OCI-M1 (cell line): ENCODE measurements at regions not wholly inside any gene's neighbourhood (a gene's known extent, or its start where the extent isn't known, plus 50 kb on each side); places are given as distances from the start of the nearest gene placed in this dataset.
"Not testable (repeated sequence)": the region's sequence is repeated elsewhere in the genome, so short reads cannot be mapped to it uniquely, and the experiment has no call there.

Source experiments
- DNase-seq: peaks from one replicate; lab custom pipeline; 2025; lab: John Stamatoyannopoulos, UW

GRCh38 chr7:83827036-83827435 is 178.1 kb upstream of the SEMA3E start:
- DNase-seq = no peak

GRCh38 chr7:83824214-83824613 is 175.3 kb upstream of the SEMA3E start:
- DNase-seq = no peak

- peak; percentile 86 for DNase-seq
These were observed 172.9 kb upstream of the SEMA3E start for GRCh38 chr7:83821866-83822265.

DNA sequence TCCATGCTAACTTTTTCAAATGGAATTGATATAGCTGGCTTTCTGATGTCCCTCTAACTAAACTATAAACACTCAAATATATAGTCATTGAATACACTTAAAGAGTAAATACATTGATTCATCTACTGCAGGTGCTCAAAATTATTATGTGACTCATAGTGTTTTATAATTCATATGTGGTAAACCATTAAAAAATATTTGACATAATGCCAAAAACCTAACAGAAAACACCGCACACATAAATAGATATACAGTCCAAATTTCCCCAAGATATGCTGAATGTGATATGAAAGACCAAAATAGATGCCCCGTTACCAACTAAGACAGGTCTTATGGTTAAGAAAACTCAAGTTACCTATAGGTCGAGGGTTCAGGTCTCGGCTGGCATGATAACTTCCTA is 171.7 kb upstream of the SEMA3E start:
- DNase-seq = no peak

DNA sequence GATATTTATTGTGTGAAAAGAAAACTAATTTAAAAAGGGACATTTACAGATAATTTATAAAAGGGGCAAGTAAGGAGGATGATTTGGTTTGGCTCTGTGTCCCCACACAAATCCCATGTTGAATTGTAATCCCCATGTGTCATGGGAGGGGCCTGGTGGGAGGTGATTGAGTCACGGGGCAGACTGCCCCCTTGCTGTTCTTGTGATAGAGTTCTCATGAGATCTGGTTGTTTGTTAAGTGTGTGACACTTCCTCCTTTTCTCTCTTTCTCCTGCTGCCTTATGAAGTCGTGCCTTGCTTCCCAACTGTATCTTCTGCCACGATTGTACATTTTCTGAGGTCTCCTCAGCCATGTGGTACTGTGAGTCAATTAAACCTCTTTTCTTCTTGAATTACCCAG is 171.0 kb upstream of the SEMA3E start:
- peak; percentile 82 for DNase-seq

GRCh38 chr7:83814480-83814879 is 165.5 kb upstream of the SEMA3E start:
- DNase-seq = no peak

DNA sequence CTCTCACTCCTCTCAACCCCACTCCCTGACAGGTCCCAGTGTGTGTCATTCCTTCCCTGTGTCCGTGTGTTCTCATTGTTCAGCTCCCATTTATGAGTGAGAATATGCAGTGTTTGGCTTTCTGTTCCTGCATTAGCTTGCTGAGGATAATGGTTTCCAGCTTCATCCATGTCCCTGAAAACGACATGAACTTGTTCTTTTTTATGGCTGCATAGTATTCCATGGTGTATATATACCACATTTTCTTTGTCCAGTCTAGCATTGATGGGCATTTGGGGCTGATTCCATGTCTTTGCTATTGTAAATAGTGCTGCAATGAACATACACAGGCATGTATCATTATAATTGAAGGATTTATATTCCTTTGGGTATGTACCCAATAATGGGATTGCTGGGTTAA is 163.6 kb upstream of the SEMA3E start:
- not testable (repeated sequence) for DNase-seq

DNA sequence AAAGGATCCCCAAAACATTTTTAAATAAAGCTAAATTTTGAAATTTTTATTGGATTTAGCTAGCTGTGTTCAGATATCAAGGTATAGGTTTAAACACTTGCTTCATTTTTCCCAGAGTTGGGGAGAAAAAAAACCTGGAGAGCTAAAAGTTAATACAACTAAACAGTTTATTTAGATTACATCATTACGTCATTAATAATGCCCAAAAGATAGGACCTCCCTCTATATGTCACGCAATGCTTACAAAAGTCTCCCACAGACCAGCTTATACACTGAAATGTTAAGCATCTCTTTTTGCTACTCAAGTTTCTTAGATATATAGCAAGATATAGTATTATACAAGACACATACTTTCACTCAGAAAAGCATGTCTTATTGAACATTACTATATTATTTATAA is 160.0 kb upstream of the SEMA3E start:
- DNase-seq = no peak

- no peak for DNase-seq
These were observed 158.8 kb upstream of the SEMA3E start for GRCh38 chr7:83807774-83808173.

DNA sequence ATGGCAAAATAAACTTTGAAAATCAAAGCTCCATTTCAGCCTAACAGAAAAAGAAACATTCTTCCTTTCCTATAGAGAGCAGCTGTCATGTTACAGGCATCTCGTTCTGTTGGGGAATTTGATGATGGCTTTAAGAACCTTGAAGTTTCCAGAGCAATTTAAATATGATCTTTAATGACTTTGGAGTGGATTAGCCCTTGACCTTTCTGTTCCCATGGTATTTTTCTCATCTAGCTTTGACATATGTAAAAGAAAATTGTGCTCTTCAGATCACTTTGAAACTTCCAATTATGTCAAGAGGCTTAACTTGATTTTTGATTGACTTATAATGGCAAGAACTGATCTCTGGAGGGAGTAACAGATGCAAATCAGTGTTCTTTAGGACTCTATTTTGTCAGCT is 157.6 kb upstream of the SEMA3E start:
- DNase-seq = no peak

- DNase-seq = no peak
These were observed 150.4 kb upstream of the SEMA3E start for GRCh38 chr7:83799333-83799732.

GRCh38 chr7:83798489-83798888 is 149.6 kb upstream of the SEMA3E start:
- DNase-seq = no peak

GRCh38 chr7:83796760-83797159 is 147.8 kb upstream of the SEMA3E start:
- DNase-seq = peak; percentile 58

DNA sequence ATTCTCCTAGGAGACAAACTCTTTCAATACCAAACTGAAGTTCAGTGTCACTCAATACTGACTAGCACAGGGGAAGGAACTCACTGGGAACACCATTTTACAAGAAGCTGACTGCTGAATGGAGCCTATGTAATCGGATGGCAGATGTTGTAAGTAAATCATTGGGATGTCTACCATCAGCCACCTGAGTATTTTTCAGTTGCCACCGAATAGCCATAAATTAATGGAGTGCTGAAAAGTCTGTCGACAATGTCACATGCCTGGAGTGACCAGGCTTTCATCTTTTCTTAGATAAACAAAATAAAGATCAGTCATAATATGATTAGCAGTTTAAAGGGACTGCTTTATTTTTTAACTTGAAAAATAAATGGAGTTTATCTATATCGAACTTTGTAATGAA is 145.9 kb upstream of the SEMA3E start:
- peak; percentile 55 for DNase-seq

DNA sequence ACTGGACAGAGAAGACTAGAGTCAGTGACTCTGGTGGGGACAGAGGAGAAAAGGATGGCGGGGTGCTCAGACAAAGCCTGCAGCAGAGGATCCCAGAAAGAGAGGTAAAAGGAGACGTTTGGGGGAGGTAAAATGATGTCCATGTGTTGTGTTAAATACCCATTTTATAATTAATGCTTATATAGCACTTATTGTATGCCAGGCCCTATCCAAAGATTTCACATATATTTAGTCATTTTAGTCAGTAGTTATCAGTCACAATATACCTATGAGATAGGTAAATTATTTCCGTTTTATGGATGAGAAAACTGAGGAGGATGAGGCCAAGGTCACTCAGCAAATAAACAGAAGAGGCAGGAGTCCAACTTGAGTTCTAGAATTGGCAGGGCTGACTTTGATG is 144.6 kb upstream of the SEMA3E start:
- DNase-seq = no peak

DNA sequence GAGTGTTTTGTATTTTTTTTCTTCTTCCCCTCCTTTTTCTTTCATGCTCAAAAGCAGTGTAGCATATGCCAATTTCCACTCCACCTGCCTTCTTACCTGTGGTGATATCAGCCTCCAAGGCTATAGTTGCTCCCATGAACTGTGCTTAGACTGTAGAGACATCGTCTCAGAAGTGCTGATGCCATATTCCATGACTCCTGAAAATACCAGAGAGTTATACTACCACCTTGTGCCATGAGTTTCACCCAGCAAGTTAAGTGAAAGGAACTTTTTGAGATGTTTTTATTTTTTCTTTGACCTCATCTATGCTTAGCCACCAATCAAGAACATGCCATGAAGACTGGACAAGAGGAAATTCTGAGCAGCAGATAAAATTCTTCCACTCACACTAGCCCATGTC is 142.8 kb upstream of the SEMA3E start:
- peak; percentile 59 for DNase-seq

DNA sequence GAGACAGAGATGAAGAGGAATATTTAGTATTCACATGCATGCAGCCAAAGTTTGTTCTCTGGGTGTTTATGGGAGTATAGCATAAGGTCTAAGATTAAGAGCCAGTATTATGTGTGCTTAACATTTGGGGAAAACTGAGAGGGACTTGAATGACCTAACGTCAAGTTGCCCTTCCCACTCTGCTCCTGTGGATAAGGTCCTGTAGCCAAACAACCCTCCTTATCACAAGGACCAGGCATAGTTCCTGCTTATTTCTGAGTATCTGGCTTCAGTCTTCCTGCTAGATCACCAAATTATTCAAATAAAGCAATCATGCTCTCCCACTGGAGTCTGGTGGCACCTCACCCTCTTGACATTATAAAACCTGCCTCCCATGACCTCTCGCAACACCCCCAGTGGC is 137.9 kb upstream of the SEMA3E start:
- peak; percentile 96 for DNase-seq

- DNase-seq = no peak
These were observed 133.7 kb upstream of the SEMA3E start for GRCh38 chr7:83782628-83783027.

GRCh38 chr7:83778073-83778443 is 129.1 kb upstream of the SEMA3E start:
- no peak for DNase-seq

GRCh38 chr7:83777406-83778072 is 128.6 kb upstream of the SEMA3E start:
- no peak for DNase-seq

DNA sequence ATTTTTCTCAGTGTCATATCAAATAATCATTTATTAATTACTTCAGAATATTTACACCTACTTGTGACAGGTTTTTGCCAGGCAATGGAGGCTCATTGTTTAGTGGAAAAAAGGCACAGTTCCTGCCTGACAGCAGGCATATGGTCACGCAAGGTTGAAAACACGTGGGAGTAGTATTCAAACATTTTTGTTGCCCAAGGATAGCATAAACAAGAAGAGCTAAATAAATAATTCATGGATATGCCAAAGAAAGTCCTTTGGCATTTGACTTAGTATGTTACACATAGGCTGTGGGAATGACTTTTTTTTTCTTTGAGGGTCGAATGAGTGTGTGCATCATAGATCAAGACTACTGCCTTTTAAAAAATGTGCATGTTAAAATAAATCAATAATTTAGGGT is 120.5 kb upstream of the SEMA3E start:
- no peak for DNase-seq

- DNase-seq = no peak
These were observed 102.3 kb upstream of the SEMA3E start for GRCh38 chr7:83751217-83751616.

DNA sequence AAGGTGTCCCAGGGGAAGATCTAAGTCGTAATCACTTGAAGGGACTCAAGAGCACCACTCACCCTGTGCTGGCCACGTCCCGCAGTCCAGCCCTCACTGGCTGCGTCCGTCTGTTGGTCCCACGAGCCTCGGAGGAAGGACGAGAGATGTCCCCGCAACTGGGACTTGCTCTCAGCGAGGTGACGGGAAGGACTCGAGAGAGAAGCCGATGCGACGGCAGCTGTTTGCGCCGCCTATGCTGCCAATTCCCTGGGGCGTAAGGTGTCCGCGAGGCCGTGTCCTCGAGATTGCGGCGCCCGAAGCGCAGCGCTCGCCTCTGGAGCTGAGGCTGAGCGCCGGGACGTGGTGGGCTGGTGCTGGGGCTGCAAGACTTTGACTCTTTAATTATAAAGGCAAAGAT is 100.6 kb upstream of the SEMA3E start:
- DNase-seq = no peak

DNA sequence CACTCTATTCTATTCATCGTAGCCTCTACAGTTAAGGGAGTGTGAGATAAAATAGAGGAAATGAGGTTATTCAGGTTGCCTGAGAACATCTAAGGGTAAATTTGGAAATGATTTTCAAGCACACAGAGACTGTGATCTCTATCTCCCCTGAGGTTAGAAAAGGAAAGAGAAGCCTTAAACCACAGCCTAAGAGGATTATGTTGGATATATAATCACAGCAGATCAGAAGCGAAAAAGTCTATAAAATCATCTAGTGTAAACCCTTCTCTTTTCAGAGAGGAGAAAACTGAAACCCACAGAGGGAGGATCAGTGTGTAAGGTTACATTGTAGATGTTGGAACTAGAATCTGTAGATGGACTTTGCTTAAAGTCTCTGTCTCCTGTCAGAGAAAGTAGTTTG is 90.6 kb upstream of the SEMA3E start:
- DNase-seq = peak; percentile 72
